ENCODE measurements at regions not wholly inside any gene's neighbourhood (a gene's known extent, or its start where the extent isn't known, plus 50 kb on each side); places are given as distances from the start of the nearest gene placed in this dataset.

- Histone ChIP-seq H3K27ac (no peak overlapping the region), H3K4me1 (no peaks in the 10 kb centered on the region), H3K9me3 (no peaks in the 10 kb centered on the region), H3K4me3 (no peak overlapping the region), H3K27me3 (ENCODE audit: insufficient read depth in 3 of 3, low read length in 2 of 3) (no peaks in the 10 kb centered on the region), H3K36me3 (ENCODE audit: insufficient read depth in 1 of 2, low read depth in 1 of 2) (no peaks in the 10 kb centered on the region)
- DNase-seq (no peak), ATAC-seq (no peak)
- intact Hi-C loops (cut with DNase I), result no loop called here
- WGBS, 3 donors, result 68 to 78% (median 70%) methylated on average over 3 of the region's 3 CpGs
- TF ChIP-seq, protein P1, sequence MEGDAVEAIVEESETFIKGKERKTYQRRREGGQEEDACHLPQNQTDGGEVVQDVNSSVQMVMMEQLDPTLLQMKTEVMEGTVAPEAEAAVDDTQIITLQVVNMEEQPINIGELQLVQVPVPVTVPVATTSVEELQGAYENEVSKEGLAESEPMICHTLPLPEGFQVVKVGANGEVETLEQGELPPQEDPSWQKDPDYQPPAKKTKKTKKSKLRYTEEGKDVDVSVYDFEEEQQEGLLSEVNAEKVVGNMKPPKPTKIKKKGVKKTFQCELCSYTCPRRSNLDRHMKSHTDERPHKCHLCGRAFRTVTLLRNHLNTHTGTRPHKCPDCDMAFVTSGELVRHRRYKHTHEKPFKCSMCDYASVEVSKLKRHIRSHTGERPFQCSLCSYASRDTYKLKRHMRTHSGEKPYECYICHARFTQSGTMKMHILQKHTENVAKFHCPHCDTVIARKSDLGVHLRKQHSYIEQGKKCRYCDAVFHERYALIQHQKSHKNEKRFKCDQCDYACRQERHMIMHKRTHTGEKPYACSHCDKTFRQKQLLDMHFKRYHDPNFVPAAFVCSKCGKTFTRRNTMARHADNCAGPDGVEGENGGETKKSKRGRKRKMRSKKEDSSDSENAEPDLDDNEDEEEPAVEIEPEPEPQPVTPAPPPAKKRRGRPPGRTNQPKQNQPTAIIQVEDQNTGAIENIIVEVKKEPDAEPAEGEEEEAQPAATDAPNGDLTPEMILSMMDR (IDR thresholded peaks at IDR 0.05), result no peak
Observed at GRCh38 chr20:54291339-54292010, 83.6 kb downstream of the PFDN4 start.

- no peaks in the 10 kb centered on the region for H3K4me1 ChIP-seq
- H3K4me3 ChIP-seq, result no peak overlapping the region
- H3K27me3 ChIP-seq (ENCODE audit: insufficient read depth in 3 of 3, low read length in 2 of 3), result no peaks in the 10 kb centered on the region
- ATAC-seq, result no peak
- H3K27ac ChIP-seq, result no peak overlapping the region
- intact Hi-C loops (cut with DNase I), result no loop called here
- DNase-seq, result no peak
- no peaks in the 10 kb centered on the region for H3K36me3 ChIP-seq (ENCODE audit: insufficient read depth in 1 of 2, low read depth in 1 of 2)
- 69 to 76% (median 72%) methylated on average over 3 of the region's 3 CpGs for WGBS, 3 donors
- no peaks in the 10 kb centered on the region for H3K9me3 ChIP-seq
- TF ChIP-seq, protein P1 (IDR thresholded peaks at IDR 0.05), result no peak
Observed at GRCh38 chr20:54292185-54292584, 84.3 kb downstream of the PFDN4 start.

GRCh38 chr20:54293526-54293925 is 85.6 kb downstream of the PFDN4 start:
- no peak overlapping the region for H3K4me3 ChIP-seq
- intact Hi-C loops (cut with DNase I), result no loop called here
- H3K36me3 ChIP-seq (ENCODE audit: insufficient read depth in 1 of 2, low read depth in 1 of 2), result no peaks in the 10 kb centered on the region
- no peaks in the 10 kb centered on the region for H3K27me3 ChIP-seq (ENCODE audit: insufficient read depth in 3 of 3, low read length in 2 of 3)
- DNase-seq (no peak), ATAC-seq (no peak)
- no peaks in the 10 kb centered on the region for H3K9me3 ChIP-seq
- no peak overlapping the region for H3K27ac ChIP-seq
- TF ChIP-seq, protein P1 (IDR thresholded peaks at IDR 0.05), result no peak
- 8 to 22% (median 10%) methylated on average over 2 of the region's 2 CpGs for WGBS, 3 donors
- no peaks in the 10 kb centered on the region for H3K4me1 ChIP-seq

- Histone ChIP-seq H3K27ac (no peak overlapping the region), H3K4me3 (no peak overlapping the region), H3K36me3 (ENCODE audit: insufficient read depth in 1 of 2, low read depth in 1 of 2) (no peaks in the 10 kb centered on the region), H3K4me1 (no peaks in the 10 kb centered on the region), H3K9me3 (no peaks in the 10 kb centered on the region), H3K27me3 (ENCODE audit: insufficient read depth in 3 of 3, low read length in 2 of 3) (no peaks in the 10 kb centered on the region)
- intact Hi-C loops (cut with DNase I), result no loop called here
- TF ChIP-seq, protein P1 (IDR thresholded peaks at IDR 0.05), result no peak
- DNase-seq (no peak), ATAC-seq (no peak)
- 62 to 71% (median 64%) methylated on average over 2 of the region's 2 CpGs for WGBS, 3 donors
Observed at GRCh38 chr20:54294094-54294493, 86.2 kb downstream of the PFDN4 start.

DNA sequence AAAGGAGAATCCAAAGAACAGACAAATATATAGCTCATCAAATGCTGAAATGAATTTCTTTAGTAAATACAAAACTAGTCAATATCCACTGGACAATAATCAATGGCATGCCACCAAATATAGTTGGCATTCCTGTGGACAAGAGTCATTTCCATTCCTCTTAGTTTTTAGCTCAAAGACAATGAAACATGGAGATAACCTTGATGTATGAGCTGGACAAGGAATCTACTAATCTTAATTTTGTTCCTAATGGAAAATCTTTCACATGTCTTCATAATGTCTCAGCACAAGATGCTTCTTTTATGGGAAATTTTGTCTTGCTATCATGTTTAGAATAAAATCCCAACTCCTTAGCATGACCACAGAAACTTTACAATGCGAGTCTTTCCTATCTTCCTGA is 87.8 kb downstream of the PFDN4 start:
- no peaks in the 10 kb centered on the region for H3K9me3 ChIP-seq
- TF ChIP-seq, protein P1 (IDR thresholded peaks at IDR 0.05), result no peak
- H3K4me3 ChIP-seq, result no peak overlapping the region
- DNase-seq, result no peak
- no peaks in the 10 kb centered on the region for H3K4me1 ChIP-seq
- no peaks in the 10 kb centered on the region for H3K36me3 ChIP-seq (ENCODE audit: insufficient read depth in 1 of 2, low read depth in 1 of 2)
- intact Hi-C loops (cut with DNase I), result no loop called here
- WGBS, 3 donors, result 87 to 97% (median 96%) methylated on average over 1 of the region's 1 CpG
- H3K27ac ChIP-seq, result no peak overlapping the region
- no peaks in the 10 kb centered on the region for H3K27me3 ChIP-seq (ENCODE audit: insufficient read depth in 3 of 3, low read length in 2 of 3)
- ATAC-seq, result no peak

Data from psoas muscle (tissue), 7 donors.